GM19239 (cell line): ENCODE measurements at regions not wholly inside any gene's neighbourhood (a gene's known extent, or its start where the extent isn't known, plus 50 kb on each side); places are given as distances from the start of the nearest gene placed in this dataset.

ENCODE experiments used
- DNase-seq: peaks from one replicate; pipeline ENCODE4 v3.0.0; 2011; ENCODE audit warnings: low spot score; ENCODE audit not compliant: insufficient read length
- FAIRE-seq: peaks from 2 replicates; lab custom pipeline; 2011; peaks lifted over from hg19 to GRCh38; lab: Jason Lieb, UNC

GRCh38 chr16:64892835-64893785 lies 228.8 kb downstream of the CDH11 start:
- DNase-seq (no peak), FAIRE-seq (no peak)

DNA sequence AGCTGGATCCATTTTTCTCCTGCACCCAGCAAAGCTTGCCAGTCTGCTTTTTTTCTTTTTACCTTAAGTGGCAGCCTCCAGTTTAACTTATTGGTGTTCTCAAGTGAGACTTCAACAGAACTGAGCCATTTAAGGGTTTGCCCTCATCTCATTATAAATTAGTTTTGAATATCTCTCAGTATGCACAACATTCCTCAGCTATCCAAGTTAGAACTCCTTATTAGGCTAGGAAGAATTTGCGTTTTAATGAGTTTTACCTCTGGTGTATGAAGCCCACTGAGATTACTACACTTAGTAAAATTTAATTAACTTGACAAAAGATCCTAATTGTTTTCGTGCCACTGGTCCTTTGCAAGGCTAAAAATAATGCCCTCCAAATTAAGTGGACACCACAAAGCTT lies 232.4 kb downstream of the CDH11 start:
- DNase-seq (no peak), FAIRE-seq (no peak)

GRCh38 chr16:64887651-64888050 lies 234.2 kb downstream of the CDH11 start:
- FAIRE-seq = no peak
- no peak for DNase-seq

GRCh38 chr16:64882078-64882784 lies 239.6 kb downstream of the CDH11 start:
- DNase-seq = no peak
- FAIRE-seq = no peak

- FAIRE-seq = no peak
- DNase-seq = no peak
Measured at GRCh38 chr16:64880994-64881393, 240.9 kb downstream of the CDH11 start.

GRCh38 chr16:64880006-64880405 lies 241.9 kb downstream of the CDH11 start:
- FAIRE-seq = no peak
- DNase-seq = no peak

DNA sequence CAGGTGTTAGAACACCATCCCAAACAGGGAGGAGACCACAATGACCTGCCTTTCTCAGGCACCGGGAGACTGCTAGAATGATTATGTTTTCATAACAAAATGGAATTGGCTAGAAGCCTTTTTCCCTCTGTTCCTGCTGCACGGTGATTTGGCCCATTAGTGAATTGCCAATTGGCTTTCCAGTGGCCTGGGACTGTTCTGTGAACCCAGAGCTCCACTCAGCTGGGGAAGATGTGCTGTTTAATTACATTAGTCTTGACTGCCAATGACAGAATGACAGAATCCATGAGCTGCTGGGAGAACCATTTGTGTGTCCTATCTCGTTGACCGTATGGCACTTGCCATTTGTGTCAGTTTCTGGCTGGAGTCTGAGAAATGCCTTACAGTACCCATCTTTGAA lies 242.9 kb downstream of the CDH11 start:
- FAIRE-seq = no peak
- DNase-seq = no peak

DNA sequence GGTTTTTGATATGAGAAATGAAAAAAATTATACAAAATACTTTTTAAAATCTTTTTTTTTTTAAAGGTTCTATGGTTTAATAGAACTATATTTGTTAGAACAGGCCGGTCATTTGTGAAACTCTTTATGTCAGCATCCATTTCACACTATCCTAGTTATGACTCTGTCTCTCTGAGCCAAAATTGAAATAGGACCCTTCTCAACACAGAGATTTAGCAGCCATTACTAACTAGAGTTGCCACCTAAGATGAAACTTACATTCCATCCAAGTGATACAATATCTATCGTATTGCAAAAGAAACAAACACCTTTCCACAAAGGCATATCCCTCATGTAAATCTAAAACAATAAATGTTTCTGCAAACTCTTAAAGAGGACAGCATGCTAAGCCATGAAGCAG lies 249.8 kb downstream of the CDH11 start:
- FAIRE-seq (no peak), DNase-seq (no peak)

- DNase-seq = no peak
- no peak for FAIRE-seq
Measured at GRCh38 chr16:64870859-64871258, 251.0 kb downstream of the CDH11 start.

DNA sequence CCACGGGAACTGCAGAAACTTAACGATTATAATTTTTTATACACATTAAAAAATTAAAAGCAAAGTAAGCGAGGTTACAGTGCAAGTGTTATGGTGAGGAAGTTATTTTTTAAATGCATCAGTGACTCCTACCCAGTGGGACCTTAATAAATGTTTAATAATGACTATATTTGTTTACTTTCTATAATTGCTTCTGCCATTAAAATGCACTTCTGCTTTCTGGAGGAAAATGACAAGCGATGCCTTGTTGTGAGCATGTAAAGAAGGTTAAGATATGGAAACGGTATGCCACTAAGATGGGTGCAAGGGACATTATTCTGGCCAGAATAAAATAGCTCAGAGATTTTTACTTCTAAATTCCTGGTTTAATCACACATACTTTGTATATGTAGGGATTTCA lies 252.1 kb downstream of the CDH11 start:
- DNase-seq (no peak), FAIRE-seq (no peak)

DNA sequence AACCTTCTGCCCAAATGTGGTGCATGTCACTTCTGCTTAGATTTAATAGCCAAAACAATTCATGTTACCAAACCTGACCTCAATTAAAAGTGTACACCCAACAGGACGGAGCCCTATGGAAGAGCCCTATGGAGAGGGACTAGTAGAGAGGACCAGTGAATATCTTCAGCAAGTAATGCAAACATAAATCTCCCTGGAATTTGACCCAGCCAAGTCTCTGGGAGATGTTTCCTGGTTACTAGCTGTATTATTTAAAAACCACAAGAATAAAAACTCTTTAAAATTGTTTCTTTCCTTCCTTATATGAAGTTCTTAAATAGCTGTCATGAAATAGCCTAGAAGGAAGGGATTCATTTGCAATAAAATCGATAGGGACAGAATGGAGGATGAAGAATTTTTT lies 255.8 kb downstream of the CDH11 start:
- DNase-seq (no peak), FAIRE-seq (no peak)

- DNase-seq (no peak), FAIRE-seq (no peak)
Measured at GRCh38 chr16:64865069-64865696, 256.7 kb downstream of the CDH11 start.

DNA sequence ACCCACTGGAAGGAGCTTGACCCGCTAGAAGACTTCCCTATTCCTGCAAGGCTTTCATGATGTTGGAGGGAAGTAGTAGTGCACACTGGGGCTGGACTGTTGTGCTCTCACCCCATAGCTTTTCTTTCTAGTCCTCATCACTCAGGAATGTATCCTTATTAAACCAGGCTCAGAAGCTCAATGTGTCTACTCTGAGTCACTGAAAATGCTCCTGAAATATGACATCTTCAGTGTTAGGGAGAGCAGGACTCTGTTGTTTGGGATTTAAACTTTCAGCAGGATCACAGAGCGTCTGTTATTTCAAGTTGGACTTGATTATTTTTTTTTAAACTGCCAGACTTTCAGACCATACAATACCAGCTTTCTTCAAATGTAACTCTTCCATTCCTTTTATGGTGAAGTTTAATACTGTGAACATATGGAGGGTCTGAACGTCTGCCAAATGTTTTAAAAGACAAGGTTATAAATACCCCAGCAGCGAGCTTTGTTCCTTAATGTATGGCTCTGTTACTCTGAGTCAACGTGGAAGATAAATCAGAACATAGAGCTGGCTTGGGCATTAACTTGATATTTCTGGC lies 257.5 kb downstream of the CDH11 start:
- DNase-seq = no peak
- no peak for FAIRE-seq

DNA sequence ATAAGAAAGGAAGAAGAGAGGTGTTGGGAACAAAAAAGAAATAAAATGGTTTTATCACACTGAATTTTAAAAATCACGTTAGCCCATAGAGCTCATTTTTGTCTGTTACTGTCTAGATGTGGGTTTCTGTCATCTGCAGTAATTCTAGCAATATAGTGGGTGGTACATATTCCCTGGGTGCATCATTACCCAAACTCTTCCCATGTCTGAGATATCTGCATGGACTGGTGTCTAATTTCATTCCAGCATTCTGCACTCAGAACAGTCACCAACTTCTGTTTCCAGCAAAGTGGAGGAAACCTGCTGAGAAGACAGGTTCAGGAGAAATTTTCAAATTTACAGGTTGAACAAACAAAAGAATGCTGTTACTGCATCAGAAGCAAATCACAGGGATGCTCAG lies 263.8 kb downstream of the CDH11 start:
- no peak for FAIRE-seq
- DNase-seq = no peak

DNA sequence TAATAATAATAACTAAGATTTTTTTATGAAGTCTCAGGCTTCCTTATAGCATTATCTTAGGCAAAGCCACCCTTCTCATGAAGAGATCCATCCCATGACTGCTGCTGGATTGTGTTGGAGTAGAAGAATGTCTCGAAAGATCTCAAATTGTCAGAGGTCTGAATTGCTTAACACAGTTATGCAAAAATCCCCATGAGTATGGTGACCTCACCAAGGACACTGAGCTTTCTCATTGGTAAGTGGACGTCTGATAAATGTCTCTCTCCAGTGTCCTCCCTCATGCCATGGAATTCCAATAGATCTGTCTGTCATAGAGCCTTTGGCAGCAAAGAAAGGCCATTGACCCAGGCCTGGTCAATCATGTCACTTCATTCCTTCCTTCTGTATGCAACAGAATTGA lies 264.5 kb downstream of the CDH11 start:
- FAIRE-seq (no peak), DNase-seq (no peak)

- DNase-seq (no peak), FAIRE-seq (no peak)
Measured at GRCh38 chr16:64853551-64853950, 268.3 kb downstream of the CDH11 start.

GRCh38 chr16:64846966-64847365 lies 274.9 kb downstream of the CDH11 start:
- FAIRE-seq = no peak
- no peak for DNase-seq

DNA sequence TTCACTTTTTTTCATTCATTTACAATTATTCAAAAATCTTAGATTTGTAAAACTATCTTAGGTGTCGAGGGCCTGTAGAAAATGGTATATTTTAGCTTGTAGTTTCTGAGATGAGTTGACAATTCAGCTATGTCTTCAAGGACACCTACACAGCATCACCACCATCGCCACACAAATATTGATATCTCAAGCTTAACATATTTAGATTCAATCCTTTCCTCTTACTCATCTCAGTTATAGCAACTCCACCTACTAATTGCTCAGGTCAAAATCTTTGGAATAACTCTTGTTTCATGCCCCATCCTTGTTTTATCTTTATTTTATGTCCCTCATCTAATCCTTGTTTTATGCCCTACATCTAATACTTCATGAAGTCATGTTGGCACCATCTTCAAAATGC lies 276.8 kb downstream of the CDH11 start:
- DNase-seq (no peak), FAIRE-seq (no peak)

- FAIRE-seq (no peak), DNase-seq (no peak)
Measured at GRCh38 chr16:64841482-64841881, 280.4 kb downstream of the CDH11 start.

DNA sequence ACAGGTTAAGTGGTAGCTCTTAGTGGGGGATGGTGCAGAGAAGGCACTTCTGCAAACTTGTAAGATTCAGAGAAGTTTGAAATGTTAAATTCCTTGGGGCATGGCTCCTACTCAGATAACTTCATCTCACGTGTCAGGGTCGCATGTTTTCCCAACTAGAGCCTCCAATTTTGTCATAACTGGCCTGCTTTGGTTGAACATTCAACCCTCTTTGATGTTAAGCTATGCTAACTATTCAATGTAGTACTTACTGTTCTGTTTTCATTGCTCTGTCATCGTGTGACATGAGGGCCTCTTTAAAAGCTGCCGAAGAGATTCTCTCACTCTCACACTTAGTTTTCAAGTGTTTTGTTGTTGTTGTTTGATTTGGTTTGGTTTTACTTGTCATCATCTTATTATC lies 280.8 kb downstream of the CDH11 start:
- FAIRE-seq (no peak), DNase-seq (no peak)

DNA sequence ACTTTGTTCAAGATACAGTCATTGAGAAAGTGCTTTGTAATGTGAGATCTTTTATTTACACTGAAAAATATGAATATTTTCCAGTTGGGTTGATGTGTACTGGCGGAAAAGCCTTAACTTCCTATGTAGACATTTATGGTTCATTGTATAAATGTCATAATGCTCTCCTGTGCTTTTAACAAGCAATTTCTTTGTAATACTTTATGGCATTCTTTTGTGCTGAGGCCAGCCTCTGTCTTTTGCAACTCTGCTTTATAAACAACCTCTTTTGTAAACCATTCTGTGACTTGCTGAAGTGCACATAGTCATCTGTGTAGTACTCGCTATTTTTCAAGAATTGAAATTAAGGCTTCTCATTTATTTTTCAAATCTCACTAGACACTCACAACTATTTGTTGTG lies 291.2 kb downstream of the CDH11 start:
- DNase-seq = no peak
- FAIRE-seq = no peak
